ENCODE measurements at regions not wholly inside any gene's neighbourhood (a gene's known extent, or its start where the extent isn't known, plus 50 kb on each side); places are given as distances from the start of the nearest gene placed in this dataset.

- TF ChIP-seq CTCF (IDR thresholded peaks at IDR 0.05): no peak
- TF ChIP-seq POLR2A (IDR thresholded peaks at IDR 0.05): no peak
- no peak for TF ChIP-seq POLR2AphosphoS5 (IDR thresholded peaks at IDR 0.05)
- no peak for TF ChIP-seq EP300 (IDR thresholded peaks at IDR 0.05)
Observed at GRCh38 chr4:181202240-181202639, 1041.0 kb upstream of the TENM3 start.
